GM12873 (cell line): ENCODE measurements at regions not wholly inside any gene's neighbourhood (a gene's known extent, or its start where the extent isn't known, plus 50 kb on each side); places are given as distances from the start of the nearest gene placed in this dataset.

ENCODE experiments used
- CTCF ChIP-seq: IDR thresholded peaks from 2 replicates; pipeline ENCODE4 v1.5.1; 2012; ENCODE audit warnings: low read depth, mild to moderate bottlenecking, moderate library complexity, low read length, control low read depth; ENCODE audit not compliant: insufficient read depth; ENCODE audit errors: missing control alignments

- TF ChIP-seq CTCF, result no peak
Measured at GRCh38 chr9:82223442-82223841, 234.9 kb downstream of the SPATA31D1 start.

- no peak for TF ChIP-seq CTCF
Measured at GRCh38 chr9:82231411-82231810, 242.8 kb downstream of the SPATA31D1 start.

GRCh38 chr9:82234160-82234943 is 245.8 kb downstream of the SPATA31D1 start:
- TF ChIP-seq CTCF, result no peak

GRCh38 chr9:82242285-82242963 is 253.9 kb downstream of the SPATA31D1 start:
- TF ChIP-seq CTCF, result no peak

- TF ChIP-seq CTCF, result no peak
Measured at GRCh38 chr9:82247318-82247717, 258.7 kb downstream of the SPATA31D1 start.

GRCh38 chr9:82252116-82252515 is 263.5 kb downstream of the SPATA31D1 start:
- TF ChIP-seq CTCF, result no peak

- no peak for TF ChIP-seq CTCF
Measured at GRCh38 chr9:82254646-82255367, 266.2 kb downstream of the SPATA31D1 start.
